ENCODE measurements at regions not wholly inside any gene's neighbourhood (a gene's known extent, or its start where the extent isn't known, plus 50 kb on each side); places are given as distances from the start of the nearest gene placed in this dataset.

- in situ Hi-C loops (cut with MboI): no loop called here
- no peaks in the 10 kb centered on the region for H3K79me2 ChIP-seq (ENCODE audit: insufficient read depth)
- H3K4me3 ChIP-seq: no peak overlapping the region
- no peak for DNase-seq
- 42 to 49% methylated on average over 9 of the region's 9 CpGs for WGBS, 2 experiments (ENCODE audit: low coverage in 1 of 2, low lambda C conversion rate in 2 of 2, missing lambda C conversion rate in 2 of 2)
- H3K36me3 ChIP-seq (ENCODE audit: low read depth): no peaks in the 10 kb centered on the region
- H3K9ac ChIP-seq: no peak overlapping the region
- no peaks in the 10 kb centered on the region for H3K9me2 ChIP-seq (ENCODE audit: insufficient read depth)
- no peaks in the 10 kb centered on the region for H3K4me1 ChIP-seq (ENCODE audit: insufficient read depth)
- no peaks in the 10 kb centered on the region for H3K27me3 ChIP-seq (replicated peaks; ENCODE audit: insufficient read depth)
- H4K20me1 ChIP-seq (ENCODE audit: insufficient read depth): no peaks in the 10 kb centered on the region
- no peak overlapping the region for H3K4me2 ChIP-seq (ENCODE audit: unreplicated experiment)
- no peaks in the 10 kb centered on the region for H3K9me3 ChIP-seq (ENCODE audit: low read depth)
- no peak overlapping the region for H2AFZ ChIP-seq
- no peaks in the 10 kb centered on the region for H3F3A ChIP-seq (ENCODE audit: insufficient read depth)
- H3K27ac ChIP-seq: no peak overlapping the region
- TF ChIP-seq EZH2 (IDR thresholded peaks at IDR 0.05; ENCODE audit: insufficient read depth, poor library complexity, severe bottlenecking) (no peak), EZH2phosphoT487 (IDR thresholded peaks at IDR 0.05; ENCODE audit: insufficient read depth, low read depth) (no peak)
Measured at GRCh38 chr11:45553383-45553936, 112.0 kb downstream of the CHST1 start.

GRCh38 chr11:45551191-45551713 is 114.2 kb downstream of the CHST1 start:
- H3K4me2 ChIP-seq (ENCODE audit: unreplicated experiment): no peak overlapping the region
- H3F3A ChIP-seq (ENCODE audit: insufficient read depth): no peaks in the 10 kb centered on the region
- H2AFZ ChIP-seq: no peak overlapping the region
- H3K27me3 ChIP-seq (replicated peaks; ENCODE audit: insufficient read depth): no peaks in the 10 kb centered on the region
- in situ Hi-C loops (cut with MboI): no loop called here
- no peak overlapping the region for H3K4me3 ChIP-seq
- WGBS, 2 experiments (ENCODE audit: low coverage in 1 of 2, low lambda C conversion rate in 2 of 2, missing lambda C conversion rate in 2 of 2): 16 to 21% methylated on average over 10 of the region's 10 CpGs
- no peaks in the 10 kb centered on the region for H3K9me2 ChIP-seq (ENCODE audit: insufficient read depth)
- H3K79me2 ChIP-seq (ENCODE audit: insufficient read depth): no peaks in the 10 kb centered on the region
- no peak for DNase-seq
- H3K36me3 ChIP-seq (ENCODE audit: low read depth): no peaks in the 10 kb centered on the region
- no peaks in the 10 kb centered on the region for H3K4me1 ChIP-seq (ENCODE audit: insufficient read depth)
- H3K27ac ChIP-seq: no peak overlapping the region
- no peak for TF ChIP-seq EZH2 (IDR thresholded peaks at IDR 0.05; ENCODE audit: insufficient read depth, poor library complexity, severe bottlenecking)
- no peak for TF ChIP-seq EZH2phosphoT487 (IDR thresholded peaks at IDR 0.05; ENCODE audit: insufficient read depth, low read depth)
- no peaks in the 10 kb centered on the region for H3K9me3 ChIP-seq (ENCODE audit: low read depth)
- H3K9ac ChIP-seq: no peak overlapping the region
- no peaks in the 10 kb centered on the region for H4K20me1 ChIP-seq (ENCODE audit: insufficient read depth)

DNA sequence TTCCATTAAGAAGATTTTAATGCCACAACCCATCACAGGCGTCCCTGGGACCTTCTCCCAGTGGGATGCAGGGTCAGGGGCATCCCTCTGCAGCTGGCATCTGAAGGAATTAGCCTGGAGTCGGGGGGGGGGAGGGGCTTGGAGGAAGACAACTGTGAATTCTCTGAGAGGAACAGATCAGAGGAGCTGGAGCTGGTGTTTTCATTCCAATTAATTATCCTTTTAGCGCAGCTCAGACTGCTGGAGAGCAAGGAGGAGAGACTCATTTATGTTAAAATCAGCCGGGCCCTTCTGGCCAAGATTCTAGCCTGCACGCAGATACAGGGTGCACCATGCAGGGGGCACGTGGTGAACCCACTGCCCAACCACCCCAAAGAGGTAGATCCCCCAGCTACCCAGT is 116.2 kb downstream of the CHST1 start:
- H4K20me1 ChIP-seq (ENCODE audit: insufficient read depth): no peaks in the 10 kb centered on the region
- no peak overlapping the region for H3K4me2 ChIP-seq (ENCODE audit: unreplicated experiment)

GRCh38 chr11:45546366-45546765 is 119.1 kb downstream of the CHST1 start:
- TF ChIP-seq EZH2phosphoT487 (IDR thresholded peaks at IDR 0.05; ENCODE audit: insufficient read depth, low read depth): no peak
- TF ChIP-seq EZH2 (IDR thresholded peaks at IDR 0.05; ENCODE audit: insufficient read depth, poor library complexity, severe bottlenecking): no peak
- no peaks in the 10 kb centered on the region for H4K20me1 ChIP-seq (ENCODE audit: insufficient read depth)
- H3K4me3 ChIP-seq: no peak overlapping the region
- no peak for DNase-seq
- in situ Hi-C loops (cut with MboI): no loop called here
- H3K79me2 ChIP-seq (ENCODE audit: insufficient read depth): no peaks in the 10 kb centered on the region
- no peaks in the 10 kb centered on the region for H3K4me1 ChIP-seq (ENCODE audit: insufficient read depth)
- H3F3A ChIP-seq (ENCODE audit: insufficient read depth): no peaks in the 10 kb centered on the region
- H3K4me2 ChIP-seq (ENCODE audit: unreplicated experiment): no peak overlapping the region
- H3K9me2 ChIP-seq (ENCODE audit: insufficient read depth): no peaks in the 10 kb centered on the region
- 8 to 17% methylated on average over 3 of the region's 3 CpGs for WGBS, 2 experiments (ENCODE audit: low coverage in 1 of 2, low lambda C conversion rate in 2 of 2, missing lambda C conversion rate in 2 of 2)
- no peak overlapping the region for H3K27ac ChIP-seq
- no peaks in the 10 kb centered on the region for H3K27me3 ChIP-seq (replicated peaks; ENCODE audit: insufficient read depth)
- H2AFZ ChIP-seq: no peak overlapping the region
- no peaks in the 10 kb centered on the region for H3K36me3 ChIP-seq (ENCODE audit: low read depth)
- H3K9me3 ChIP-seq (ENCODE audit: low read depth): no peaks in the 10 kb centered on the region
- no peak overlapping the region for H3K9ac ChIP-seq

More for the DNA sequence above, 116.2 kb downstream of the CHST1 start:
- no peak overlapping the region for H3K9ac ChIP-seq
- no peaks in the 10 kb centered on the region for H3K36me3 ChIP-seq (ENCODE audit: low read depth)
- no peaks in the 10 kb centered on the region for H3K4me1 ChIP-seq (ENCODE audit: insufficient read depth)
- WGBS, 2 experiments (ENCODE audit: low coverage in 1 of 2, low lambda C conversion rate in 2 of 2, missing lambda C conversion rate in 2 of 2): 26 to 36% methylated on average over 6 of the region's 6 CpGs
- no peak overlapping the region for H3K27ac ChIP-seq
- no peaks in the 10 kb centered on the region for H3K9me2 ChIP-seq (ENCODE audit: insufficient read depth)
- in situ Hi-C loops (cut with MboI): no loop called here
- H3K79me2 ChIP-seq (ENCODE audit: insufficient read depth): no peaks in the 10 kb centered on the region
- TF ChIP-seq EZH2 (IDR thresholded peaks at IDR 0.05; ENCODE audit: insufficient read depth, poor library complexity, severe bottlenecking) (no peak), EZH2phosphoT487 (IDR thresholded peaks at IDR 0.05; ENCODE audit: insufficient read depth, low read depth) (no peak)
- DNase-seq: no peak
- H3K4me3 ChIP-seq: no peak overlapping the region
- no peak overlapping the region for H2AFZ ChIP-seq
- H3K9me3 ChIP-seq (ENCODE audit: low read depth): no peaks in the 10 kb centered on the region
- H3F3A ChIP-seq (ENCODE audit: insufficient read depth): no peaks in the 10 kb centered on the region
- H3K27me3 ChIP-seq (replicated peaks; ENCODE audit: insufficient read depth): no peaks in the 10 kb centered on the region

Data from GM23248 (cell line).